ENCODE measurements at regions not wholly inside any gene's neighbourhood (a gene's known extent, or its start where the extent isn't known, plus 50 kb on each side); places are given as distances from the start of the nearest gene placed in this dataset.
"Not testable (repeated sequence)": the region's sequence is repeated elsewhere in the genome, so short reads cannot be mapped to it uniquely, and the experiment has no call there.

GRCh38 chr6:11373208-11373607 is 140.7 kb upstream of the NEDD9 start:
- DNase-seq (ENCODE audit: low read depth, low spot score): no peak
- Histone ChIP-seq H3K27me3 (ENCODE audit: control insufficient read depth, insufficient read depth, low read length) (no peaks in the 10 kb centered on the region), H3K9me3 (ENCODE audit: control insufficient read depth, insufficient read depth, low read length) (no peaks in the 10 kb centered on the region), H3K36me3 (ENCODE audit: control insufficient read depth, insufficient read depth, low read length) (no peaks in the 10 kb centered on the region), H3K4me1 (ENCODE audit: control insufficient read depth, insufficient read depth, low read length) (no peaks in the 10 kb centered on the region), H3K4me3 (ENCODE audit: low read length) (no peak overlapping the region), H3K27ac (ENCODE audit: low read length) (no peak overlapping the region)
- WGBS (ENCODE audit: insufficient coverage, insufficient read length): no CpG with 5 or more reads among the region's 1 CpG

DNA sequence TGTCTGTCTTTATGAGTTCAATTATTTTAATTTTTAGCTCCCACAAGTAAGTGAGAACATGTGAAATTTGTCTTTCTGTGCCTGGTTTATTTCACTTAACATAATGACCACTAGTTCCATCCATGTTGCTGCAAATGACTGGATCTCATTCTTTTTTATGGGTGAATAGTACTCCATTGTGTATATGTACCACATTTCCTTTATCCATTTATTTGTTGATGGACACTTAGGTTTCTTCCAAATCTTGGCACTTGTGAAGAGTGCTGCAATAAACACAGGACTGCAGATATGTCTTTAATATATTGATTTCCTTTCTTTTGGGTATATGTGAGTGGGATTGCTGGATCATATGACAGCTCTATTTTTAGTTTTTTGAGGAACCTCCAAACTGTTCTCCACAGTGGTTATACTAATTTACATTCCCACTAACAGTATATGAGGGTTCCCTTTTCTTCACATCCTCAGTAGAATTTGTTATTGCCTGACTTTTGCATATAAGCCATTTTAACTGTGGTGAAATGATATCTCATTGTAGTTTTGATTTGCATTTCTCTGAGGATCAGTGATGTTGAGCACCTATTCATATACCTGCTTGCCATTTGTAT is 139.8 kb upstream of the NEDD9 start:
- not testable (repeated sequence) for H3K9me3 ChIP-seq (ENCODE audit: control insufficient read depth, insufficient read depth, low read length); H3K4me1 ChIP-seq (ENCODE audit: control insufficient read depth, insufficient read depth, low read length); H3K27me3 ChIP-seq (ENCODE audit: control insufficient read depth, insufficient read depth, low read length); H3K4me3 ChIP-seq (ENCODE audit: low read length); H3K36me3 ChIP-seq (ENCODE audit: control insufficient read depth, insufficient read depth, low read length); DNase-seq (ENCODE audit: low read depth, low spot score); H3K27ac ChIP-seq (ENCODE audit: low read length)

DNA sequence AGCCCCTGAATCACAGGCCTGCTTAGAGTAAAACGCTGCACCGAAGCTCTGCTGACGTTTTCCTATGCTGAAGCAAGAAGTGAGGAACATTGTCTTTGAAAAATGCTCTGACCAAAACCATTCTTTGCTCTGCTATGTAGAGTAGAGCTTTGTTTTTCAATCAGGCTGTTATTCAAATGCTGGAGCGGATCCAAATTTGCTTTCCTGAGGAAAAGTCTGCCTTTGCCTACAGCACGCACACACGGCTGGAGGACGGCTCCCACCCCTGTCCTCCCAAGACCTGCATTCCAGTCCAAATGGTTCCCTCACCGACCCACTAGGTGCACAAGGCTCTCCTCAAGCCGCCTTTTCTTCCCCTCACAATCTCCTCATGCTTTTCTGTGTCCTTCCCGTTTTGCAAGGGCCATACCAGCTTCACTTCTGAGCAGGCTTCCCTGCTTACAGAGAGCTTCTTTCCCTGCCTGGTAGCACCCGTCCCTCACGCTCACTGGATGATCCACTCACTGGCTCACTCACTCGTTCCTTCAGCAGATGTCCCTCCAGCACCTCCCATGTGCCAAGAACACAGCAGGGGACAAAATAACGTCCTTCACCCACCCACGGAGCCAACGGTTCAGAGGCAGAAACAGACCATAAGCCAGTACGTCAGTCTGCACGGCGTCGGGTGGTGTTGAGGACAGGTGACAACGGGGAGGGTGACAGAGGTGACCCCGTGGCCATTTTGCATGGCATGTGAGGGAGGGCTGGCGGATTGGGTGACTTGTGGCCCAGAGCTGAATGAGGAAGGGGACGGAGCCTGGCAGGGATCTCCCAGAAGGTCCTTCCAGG is 137.9 kb upstream of the NEDD9 start:
- H3K9me3 ChIP-seq (ENCODE audit: control insufficient read depth, insufficient read depth, low read length): no peaks in the 10 kb centered on the region
- no peaks in the 10 kb centered on the region for H3K36me3 ChIP-seq (ENCODE audit: control insufficient read depth, insufficient read depth, low read length)
- DNase-seq (ENCODE audit: low read depth, low spot score): no peak
- no CpG with 5 or more reads among the region's 24 CpGs for WGBS (ENCODE audit: insufficient coverage, insufficient read length)
- no peaks in the 10 kb centered on the region for H3K4me1 ChIP-seq (ENCODE audit: control insufficient read depth, insufficient read depth, low read length)
- H3K4me3 ChIP-seq (ENCODE audit: low read length): no peak overlapping the region
- no peak overlapping the region for H3K27ac ChIP-seq (ENCODE audit: low read length)
- H3K27me3 ChIP-seq (ENCODE audit: control insufficient read depth, insufficient read depth, low read length): no peaks in the 10 kb centered on the region

DNA sequence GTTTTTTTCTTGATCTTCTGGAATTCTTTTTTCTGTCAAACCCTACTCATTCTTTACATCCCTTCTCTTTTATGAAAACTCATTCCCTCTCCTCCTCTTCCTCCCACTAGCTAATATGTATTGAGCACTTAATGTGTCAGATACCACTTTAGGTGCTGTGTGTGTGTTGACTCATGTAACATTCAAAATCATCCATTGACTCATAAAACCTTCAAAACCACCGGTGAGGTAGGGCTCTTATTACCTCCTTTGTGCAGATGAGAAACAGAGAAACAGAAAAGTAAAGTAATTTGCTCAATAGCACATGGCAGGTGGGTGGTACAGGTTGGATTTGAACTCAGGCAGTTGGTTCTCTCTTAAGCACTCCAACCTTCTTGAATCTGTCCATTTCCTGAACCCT is 136.3 kb upstream of the NEDD9 start:
- H3K27me3 ChIP-seq (ENCODE audit: control insufficient read depth, insufficient read depth, low read length): no peaks in the 10 kb centered on the region
- no peak overlapping the region for H3K27ac ChIP-seq (ENCODE audit: low read length)
- no peaks in the 10 kb centered on the region for H3K4me1 ChIP-seq (ENCODE audit: control insufficient read depth, insufficient read depth, low read length)
- no peaks in the 10 kb centered on the region for H3K9me3 ChIP-seq (ENCODE audit: control insufficient read depth, insufficient read depth, low read length)
- no peaks in the 10 kb centered on the region for H3K36me3 ChIP-seq (ENCODE audit: control insufficient read depth, insufficient read depth, low read length)
- no peak overlapping the region for H3K4me3 ChIP-seq (ENCODE audit: low read length)
- DNase-seq (ENCODE audit: low read depth, low spot score): no peak
- WGBS (ENCODE audit: insufficient coverage, insufficient read length): no CpG with 5 or more reads among the region's 1 CpG

DNA sequence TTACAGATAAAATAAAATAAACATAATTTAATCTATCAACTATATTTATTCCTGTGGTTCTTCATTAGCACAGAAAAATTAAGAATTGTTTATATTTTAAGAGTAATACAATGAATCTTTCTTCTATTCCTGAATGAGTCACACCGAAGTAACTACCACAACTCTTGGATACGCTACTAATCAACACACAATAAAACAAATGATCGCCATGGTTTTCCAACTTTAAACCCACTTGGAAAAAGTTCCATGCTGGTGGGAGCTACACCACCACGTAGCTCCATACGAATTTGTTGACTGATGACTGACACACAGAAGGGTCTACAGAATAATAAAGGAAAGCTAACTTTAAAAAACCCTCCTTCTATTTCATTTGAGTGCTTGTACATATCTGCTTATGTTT is 135.8 kb upstream of the NEDD9 start:
- Histone ChIP-seq H3K27ac (ENCODE audit: low read length) (no peak overlapping the region), H3K36me3 (ENCODE audit: control insufficient read depth, insufficient read depth, low read length) (no peaks in the 10 kb centered on the region), H3K9me3 (ENCODE audit: control insufficient read depth, insufficient read depth, low read length) (no peaks in the 10 kb centered on the region), H3K4me3 (ENCODE audit: low read length) (no peak overlapping the region), H3K4me1 (ENCODE audit: control insufficient read depth, insufficient read depth, low read length) (no peaks in the 10 kb centered on the region), H3K27me3 (ENCODE audit: control insufficient read depth, insufficient read depth, low read length) (no peaks in the 10 kb centered on the region)
- WGBS (ENCODE audit: insufficient coverage, insufficient read length): no CpG with 5 or more reads among the region's 5 CpGs
- no peak for DNase-seq (ENCODE audit: low read depth, low spot score)

GRCh38 chr6:11367638-11368199 is 135.3 kb upstream of the NEDD9 start:
- Histone ChIP-seq H3K4me3 (ENCODE audit: low read length) (no peak overlapping the region), H3K36me3 (ENCODE audit: control insufficient read depth, insufficient read depth, low read length) (no peaks in the 10 kb centered on the region), H3K4me1 (ENCODE audit: control insufficient read depth, insufficient read depth, low read length) (no peaks in the 10 kb centered on the region), H3K27ac (ENCODE audit: low read length) (no peak overlapping the region), H3K9me3 (ENCODE audit: control insufficient read depth, insufficient read depth, low read length) (no peaks in the 10 kb centered on the region), H3K27me3 (ENCODE audit: control insufficient read depth, insufficient read depth, low read length) (no peaks in the 10 kb centered on the region)
- WGBS (ENCODE audit: insufficient coverage, insufficient read length): no CpG with 5 or more reads among the region's 6 CpGs
- no peak for DNase-seq (ENCODE audit: low read depth, low spot score)

DNA sequence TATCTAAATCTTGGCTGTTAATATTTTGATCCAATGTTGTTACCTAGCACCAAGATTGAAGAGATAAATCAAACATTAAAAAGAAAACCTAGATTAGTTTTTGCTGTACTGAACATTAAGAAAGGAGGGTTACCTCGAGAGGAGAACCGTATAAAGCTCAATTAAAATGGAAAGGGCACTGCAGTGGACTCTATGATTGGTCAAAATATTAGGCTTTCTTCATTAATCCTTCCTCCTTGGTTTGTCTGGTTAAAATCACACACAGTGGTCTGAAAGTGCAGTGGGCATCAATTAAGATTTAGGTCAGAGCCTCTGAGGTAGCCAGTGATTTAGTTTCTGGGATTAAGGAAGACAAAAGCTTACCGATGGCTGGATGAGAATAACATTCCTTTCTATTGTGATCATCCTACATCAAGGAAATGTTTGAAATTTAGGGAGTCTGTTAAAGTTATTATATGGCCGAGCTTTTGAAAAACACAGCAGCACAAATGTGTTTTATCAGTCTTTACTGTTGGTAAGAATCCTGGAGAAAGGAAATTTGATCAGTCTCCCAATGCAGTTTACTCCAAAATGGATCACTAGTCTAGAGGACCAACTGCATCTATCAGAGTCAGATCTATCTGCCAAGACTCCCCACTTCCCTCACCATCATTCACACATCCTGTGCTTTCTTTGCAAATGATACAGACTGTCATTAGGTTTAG is 134.6 kb upstream of the NEDD9 start:
- no peak overlapping the region for H3K4me3 ChIP-seq (ENCODE audit: low read length)
- H3K27ac ChIP-seq (ENCODE audit: low read length): no peak overlapping the region
- H3K4me1 ChIP-seq (ENCODE audit: control insufficient read depth, insufficient read depth, low read length): no peaks in the 10 kb centered on the region
- WGBS (ENCODE audit: insufficient coverage, insufficient read length): no CpG with 5 or more reads among the region's 4 CpGs
- no peaks in the 10 kb centered on the region for H3K9me3 ChIP-seq (ENCODE audit: control insufficient read depth, insufficient read depth, low read length)
- H3K27me3 ChIP-seq (ENCODE audit: control insufficient read depth, insufficient read depth, low read length): no peaks in the 10 kb centered on the region
- DNase-seq (ENCODE audit: low read depth, low spot score): no peak
- no peaks in the 10 kb centered on the region for H3K36me3 ChIP-seq (ENCODE audit: control insufficient read depth, insufficient read depth, low read length)

- no peak overlapping the region for H3K4me3 ChIP-seq (ENCODE audit: low read length)
- no CpG with 5 or more reads among the region's 7 CpGs for WGBS (ENCODE audit: insufficient coverage, insufficient read length)
- no peak overlapping the region for H3K27ac ChIP-seq (ENCODE audit: low read length)
- H3K9me3 ChIP-seq (ENCODE audit: control insufficient read depth, insufficient read depth, low read length): no peaks in the 10 kb centered on the region
- H3K4me1 ChIP-seq (ENCODE audit: control insufficient read depth, insufficient read depth, low read length): no peaks in the 10 kb centered on the region
- no peaks in the 10 kb centered on the region for H3K36me3 ChIP-seq (ENCODE audit: control insufficient read depth, insufficient read depth, low read length)
- H3K27me3 ChIP-seq (ENCODE audit: control insufficient read depth, insufficient read depth, low read length): no peaks in the 10 kb centered on the region
- no peak for DNase-seq (ENCODE audit: low read depth, low spot score)
These were observed 133.9 kb upstream of the NEDD9 start for GRCh38 chr6:11366183-11366933.

DNA sequence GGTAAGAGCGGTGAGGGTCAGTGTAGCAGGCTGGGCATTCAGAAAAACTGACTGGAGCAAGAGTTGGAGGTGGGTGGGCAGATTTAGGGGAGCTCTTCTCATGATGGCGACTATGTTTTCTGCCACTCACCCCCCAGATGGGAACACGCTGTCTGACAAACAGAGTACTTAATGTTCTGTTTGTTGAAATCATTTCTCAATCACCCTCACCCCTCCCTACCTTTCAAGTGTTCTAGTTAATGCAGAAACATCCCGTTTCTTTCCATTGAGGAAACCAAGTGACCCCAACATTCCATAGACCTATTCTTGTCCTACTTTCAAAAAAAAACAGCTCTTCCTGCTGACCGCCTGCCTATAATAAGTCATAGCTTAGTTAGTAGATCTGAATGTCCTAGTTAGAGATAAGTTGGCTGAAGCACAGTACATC is 132.5 kb upstream of the NEDD9 start:
- no peaks in the 10 kb centered on the region for H3K9me3 ChIP-seq (ENCODE audit: control insufficient read depth, insufficient read depth, low read length)
- H3K27ac ChIP-seq (ENCODE audit: low read length): no peak overlapping the region
- no peak overlapping the region for H3K4me3 ChIP-seq (ENCODE audit: low read length)
- H3K36me3 ChIP-seq (ENCODE audit: control insufficient read depth, insufficient read depth, low read length): no peaks in the 10 kb centered on the region
- no CpG with 5 or more reads among the region's 5 CpGs for WGBS (ENCODE audit: insufficient coverage, insufficient read length)
- H3K27me3 ChIP-seq (ENCODE audit: control insufficient read depth, insufficient read depth, low read length): no peaks in the 10 kb centered on the region
- no peaks in the 10 kb centered on the region for H3K4me1 ChIP-seq (ENCODE audit: control insufficient read depth, insufficient read depth, low read length)
- no peak for DNase-seq (ENCODE audit: low read depth, low spot score)

All from iPS DF 6.9 (cell line).